ENCODE measurements at regions not wholly inside any gene's neighbourhood (a gene's known extent, or its start where the extent isn't known, plus 50 kb on each side); places are given as distances from the start of the nearest gene placed in this dataset.

DNA sequence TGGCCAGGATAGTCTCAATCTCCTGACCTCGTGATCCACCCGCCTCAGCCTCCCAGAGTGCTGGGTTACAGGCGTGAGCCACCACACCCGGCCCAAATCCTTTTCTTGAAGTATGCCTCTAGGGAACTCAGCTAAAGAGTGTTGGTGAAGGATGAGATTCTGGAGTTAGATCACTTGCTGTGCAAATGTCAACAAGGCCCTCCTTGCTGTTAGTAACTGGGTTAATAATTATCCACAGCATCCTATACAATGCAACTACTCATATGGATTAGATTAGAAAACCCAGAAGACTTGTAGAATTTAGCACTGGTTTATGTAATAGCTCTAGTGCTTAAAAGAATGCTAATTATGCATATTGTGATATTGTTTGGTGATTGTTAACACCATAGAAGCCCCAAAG, 310.8 kb upstream of the TFPI start:
- ChIA-PET POLR2A (ENCODE audit: low non-redundant PET) (no interaction called here), CTCF (no interaction called here)
- H3K27me3 ChIP-seq (replicated peaks; ENCODE audit: insufficient read depth, low read depth, low read length, poor library complexity) = no peaks in the 10 kb centered on the region
- no TSS peak for BruUV-seq (replicated peaks)
- no peak overlapping the region for H3K27ac ChIP-seq (ENCODE audit: low read depth, low read length, poor library complexity, severe bottlenecking)
- intact Hi-C loops (cut with micrococcal nuclease; ENCODE audit: unreplicated experiment) = no loop called here
- H3K4me1 ChIP-seq (ENCODE audit: insufficient read depth, low read length, poor library complexity, severe bottlenecking) = no peaks in the 10 kb centered on the region
- H3K9me3 ChIP-seq (ENCODE audit: low read depth, low read length, poor library complexity, severe bottlenecking) = no peaks in the 10 kb centered on the region
- TF ChIP-seq EZH2 (IDR thresholded peaks at IDR 0.05; ENCODE audit: borderline replicate concordance, low read depth, low read length, poor library complexity, severe bottlenecking) (no peak), CTCF (conservative IDR thresholded peaks at IDR 0.05; ENCODE audit: low read depth, low read length) (no peak)
- no peak for DNase-seq (ENCODE audit: low spot score)
- H3K36me3 ChIP-seq (ENCODE audit: insufficient read depth, low read length, poor library complexity, severe bottlenecking) = no peaks in the 10 kb centered on the region
- H3K4me3 ChIP-seq (ENCODE audit: low read depth, low read length, poor library complexity, severe bottlenecking) = no peak overlapping the region

DNA sequence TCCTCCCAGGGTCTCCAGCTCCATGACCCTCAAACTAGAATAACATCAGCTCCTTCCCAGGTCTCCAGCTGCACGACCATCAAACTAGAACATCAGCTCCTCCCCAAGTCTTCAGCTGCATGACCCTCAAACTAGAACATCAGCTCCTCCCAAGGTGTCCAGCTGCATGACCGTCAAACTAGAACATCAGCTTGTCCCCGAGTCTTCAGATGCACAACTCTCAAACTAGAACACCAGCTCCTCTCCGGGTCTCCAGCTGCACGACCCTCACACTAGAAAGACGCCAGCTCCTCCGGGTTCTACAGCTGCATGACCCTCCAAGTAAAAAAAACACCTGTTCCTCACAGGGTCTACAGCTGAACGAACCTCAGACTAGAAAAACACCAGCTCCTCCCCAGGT, 312.9 kb upstream of the TFPI start:
- no peak for DNase-seq (ENCODE audit: low spot score)
- TF ChIP-seq CTCF (conservative IDR thresholded peaks at IDR 0.05; ENCODE audit: low read depth, low read length) (no peak), EZH2 (IDR thresholded peaks at IDR 0.05; ENCODE audit: borderline replicate concordance, low read depth, low read length, poor library complexity, severe bottlenecking) (no peak)
- POLR2A ChIA-PET (ENCODE audit: low non-redundant PET) = no interaction called here
- no peaks in the 10 kb centered on the region for H3K36me3 ChIP-seq (ENCODE audit: insufficient read depth, low read length, poor library complexity, severe bottlenecking)
- H3K9me3 ChIP-seq (ENCODE audit: low read depth, low read length, poor library complexity, severe bottlenecking) = no peaks in the 10 kb centered on the region
- intact Hi-C loops (cut with micrococcal nuclease; ENCODE audit: unreplicated experiment) = no loop called here
- no peaks in the 10 kb centered on the region for H3K27me3 ChIP-seq (replicated peaks; ENCODE audit: insufficient read depth, low read depth, low read length, poor library complexity)
- H3K4me1 ChIP-seq (ENCODE audit: insufficient read depth, low read length, poor library complexity, severe bottlenecking) = no peaks in the 10 kb centered on the region
- BruUV-seq (replicated peaks) = no TSS peak
- CTCF ChIA-PET = no interaction called here
- no peak overlapping the region for H3K27ac ChIP-seq (ENCODE audit: low read depth, low read length, poor library complexity, severe bottlenecking)
- no peak overlapping the region for H3K4me3 ChIP-seq (ENCODE audit: low read depth, low read length, poor library complexity, severe bottlenecking)

DNA sequence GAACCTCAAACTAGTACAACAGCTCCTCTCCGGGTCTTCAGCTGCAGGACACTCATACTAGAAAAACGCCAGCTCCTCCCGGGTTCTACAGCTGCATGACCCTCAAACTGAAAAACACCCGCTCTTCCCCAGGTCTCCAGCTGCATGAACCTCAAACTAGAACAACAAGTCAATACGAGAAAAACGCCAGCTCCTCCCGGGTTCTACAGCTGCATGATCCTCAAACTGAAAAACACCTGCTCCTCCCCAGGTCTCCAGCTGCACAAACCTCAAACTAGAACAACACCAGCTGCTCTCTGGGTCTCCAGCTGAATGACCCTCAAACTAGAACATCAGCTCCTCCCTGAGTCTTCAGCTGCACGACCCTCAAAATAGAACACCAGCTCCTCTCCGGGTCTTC, 315.0 kb upstream of the TFPI start:
- Histone ChIP-seq H3K9me3 (ENCODE audit: low read depth, low read length, poor library complexity, severe bottlenecking) (no peaks in the 10 kb centered on the region), H3K4me3 (ENCODE audit: low read depth, low read length, poor library complexity, severe bottlenecking) (no peak overlapping the region), H3K27ac (ENCODE audit: low read depth, low read length, poor library complexity, severe bottlenecking) (no peak overlapping the region), H3K27me3 (replicated peaks; ENCODE audit: insufficient read depth, low read depth, low read length, poor library complexity) (no peaks in the 10 kb centered on the region), H3K4me1 (ENCODE audit: insufficient read depth, low read length, poor library complexity, severe bottlenecking) (no peaks in the 10 kb centered on the region), H3K36me3 (ENCODE audit: insufficient read depth, low read length, poor library complexity, severe bottlenecking) (no peaks in the 10 kb centered on the region)
- POLR2A ChIA-PET (ENCODE audit: low non-redundant PET) = no interaction called here
- intact Hi-C loops (cut with micrococcal nuclease; ENCODE audit: unreplicated experiment) = no loop called here
- CTCF ChIA-PET = no interaction called here
- DNase-seq (ENCODE audit: low spot score) = no peak
- no peak for TF ChIP-seq CTCF (conservative IDR thresholded peaks at IDR 0.05; ENCODE audit: low read depth, low read length)
- no peak for TF ChIP-seq EZH2 (IDR thresholded peaks at IDR 0.05; ENCODE audit: borderline replicate concordance, low read depth, low read length, poor library complexity, severe bottlenecking)
- BruUV-seq (replicated peaks) = no TSS peak

All from A673 (cell line).